ENCODE measurements at regions not wholly inside any gene's neighbourhood (a gene's known extent, or its start where the extent isn't known, plus 50 kb on each side); places are given as distances from the start of the nearest gene placed in this dataset.
"Not testable (repeated sequence)": the region's sequence is repeated elsewhere in the genome, so short reads cannot be mapped to it uniquely, and the experiment has no call there.

- DNase-seq: no peak
Observed at GRCh38 chr7:37549076-37549931, 100.6 kb upstream of the ELMO1 start.

GRCh38 chr7:37550426-37550825 is 101.8 kb upstream of the ELMO1 start:
- no peak for DNase-seq

- peak in 1 of 2 donors; percentile 5 for DNase-seq
Observed at GRCh38 chr7:37550872-37551271, 102.2 kb upstream of the ELMO1 start.

GRCh38 chr7:37552030-37552429 is 103.4 kb upstream of the ELMO1 start:
- DNase-seq: no peak

GRCh38 chr7:37552439-37552838 is 103.8 kb upstream of the ELMO1 start:
- not testable (repeated sequence) for DNase-seq

GRCh38 chr7:37555528-37555927 is 106.9 kb upstream of the ELMO1 start:
- DNase-seq: no peak

- DNase-seq: no peak
Observed at GRCh38 chr7:37557571-37558209, 109.0 kb upstream of the ELMO1 start.

GRCh38 chr7:37558320-37559096 is 109.8 kb upstream of the ELMO1 start:
- no peak for DNase-seq

- DNase-seq: no peak
Observed at GRCh38 chr7:37570145-37570544, 113.4 kb upstream of the GPR141 start.

- no peak for DNase-seq
Observed at GRCh38 chr7:37571806-37572205, 111.8 kb upstream of the GPR141 start.

- DNase-seq: no peak
Observed at GRCh38 chr7:37577412-37577811, 106.2 kb upstream of the GPR141 start.

- no peak for DNase-seq
Observed at GRCh38 chr7:37577901-37578300, 105.7 kb upstream of the GPR141 start.

- no peak for DNase-seq
Observed at GRCh38 chr7:37578350-37578749, 105.2 kb upstream of the GPR141 start.

GRCh38 chr7:37580376-37580775 is 103.2 kb upstream of the GPR141 start:
- no peak for DNase-seq

- DNase-seq: not testable (repeated sequence)
Observed at GRCh38 chr7:37584651-37585463, 98.7 kb upstream of the GPR141 start.

- DNase-seq: no peak
Observed at GRCh38 chr7:37590824-37591223, 92.7 kb upstream of the GPR141 start.

GRCh38 chr7:37592366-37592765 is 91.2 kb upstream of the GPR141 start:
- DNase-seq: no peak

- no peak for DNase-seq
Observed at GRCh38 chr7:37594602-37595001, 89.0 kb upstream of the GPR141 start.

- no peak for DNase-seq
Observed at GRCh38 chr7:37598824-37599223, 84.7 kb upstream of the GPR141 start.

GRCh38 chr7:37601321-37601720 is 82.2 kb upstream of the GPR141 start:
- DNase-seq: no peak

GRCh38 chr7:37604078-37604477 is 79.5 kb upstream of the GPR141 start:
- no peak for DNase-seq

GRCh38 chr7:37617406-37617805 is 66.2 kb upstream of the GPR141 start:
- not testable (repeated sequence) for DNase-seq

- no peak for DNase-seq
Observed at GRCh38 chr7:37633048-37633447, 50.5 kb upstream of the GPR141 start.

All from bone marrow (tissue), 2 donors.